Mucosa of rectum (tissue), 2 donors: ENCODE measurements at regions not wholly inside any gene's neighbourhood (a gene's known extent, or its start where the extent isn't known, plus 50 kb on each side); places are given as distances from the start of the nearest gene placed in this dataset.

Experiments
- H3K27ac ChIP-seq, 2 donors: one replicate each; pipeline ENCODE4 v1.7.0; 2013; ENCODE audit warnings: inconsistent platforms in 2 of 2, low read depth in 2 of 2, low read length in 2 of 2
- H3K27me3 ChIP-seq, 2 donors: one replicate each; pipeline ENCODE4 v1.7.0; 2013; ENCODE audit warnings: low read length in 2 of 2; ENCODE audit not compliant: control insufficient read depth in 2 of 2, insufficient read depth in 2 of 2
- H3K36me3 ChIP-seq, 2 donors: one replicate each; pipeline ENCODE4 v1.7.0; 2013; ENCODE audit warnings: low read length in 2 of 2; ENCODE audit not compliant: control insufficient read depth in 2 of 2, insufficient read depth in 2 of 2
- H3K4me1 ChIP-seq, 2 donors: one replicate each; pipeline ENCODE4 v1.7.0; 2013; ENCODE audit warnings: low read length in 2 of 2, mild to moderate bottlenecking in 1 of 2; ENCODE audit not compliant: control insufficient read depth in 2 of 2, insufficient read depth in 2 of 2
- H3K4me3 ChIP-seq, 2 donors: one replicate each; pipeline ENCODE4 v1.7.0; 2013; ENCODE audit warnings: low read length in 2 of 2
- H3K9ac ChIP-seq, 2 donors: one replicate each; pipeline ENCODE4 v1.7.0; 2013; ENCODE audit warnings: low read length in 2 of 2, low read depth in 1 of 2, mild to moderate bottlenecking in 1 of 2
- H3K9me3 ChIP-seq, 2 donors: one replicate each; pipeline ENCODE4 v1.7.0; 2013; ENCODE audit warnings: low read length in 2 of 2; ENCODE audit not compliant: control insufficient read depth in 2 of 2
- donor health status: healthy.
- donor health status: Normal muscosa, but diverticular disease.

GRCh38 chr9:80605129-80605528 lies 1033.4 kb downstream of the TLE4 start:
- no peak overlapping the region for H3K4me3 ChIP-seq
- H3K9me3 ChIP-seq, result no peaks in the 10 kb centered on the region
- H3K27me3 ChIP-seq, result no peaks in the 10 kb centered on the region
- H3K4me1 ChIP-seq, result no peaks in the 10 kb centered on the region
- no peak overlapping the region for H3K27ac ChIP-seq
- H3K36me3 ChIP-seq, result no peaks in the 10 kb centered on the region
- H3K9ac ChIP-seq, result no peak overlapping the region

GRCh38 chr9:80602291-80602690 lies 1030.5 kb downstream of the TLE4 start:
- no peaks in the 10 kb centered on the region for H3K4me1 ChIP-seq
- H3K36me3 ChIP-seq, result no peaks in the 10 kb centered on the region
- H3K9me3 ChIP-seq, result no peaks in the 10 kb centered on the region
- H3K27me3 ChIP-seq, result no peaks in the 10 kb centered on the region
- H3K4me3 ChIP-seq, result no peak overlapping the region
- no peak overlapping the region for H3K27ac ChIP-seq
- no peak overlapping the region for H3K9ac ChIP-seq

GRCh38 chr9:80596579-80596978 lies 1024.8 kb downstream of the TLE4 start:
- H3K4me1 ChIP-seq, result no peaks in the 10 kb centered on the region
- no peak overlapping the region for H3K27ac ChIP-seq
- no peaks in the 10 kb centered on the region for H3K27me3 ChIP-seq
- no peak overlapping the region for H3K4me3 ChIP-seq
- H3K9me3 ChIP-seq, result no peaks in the 10 kb centered on the region
- H3K36me3 ChIP-seq, result no peaks in the 10 kb centered on the region
- no peak overlapping the region for H3K9ac ChIP-seq

GRCh38 chr9:80595192-80595591 lies 1023.4 kb downstream of the TLE4 start:
- H3K9me3 ChIP-seq, result no peaks in the 10 kb centered on the region
- H3K27ac ChIP-seq, result no peak overlapping the region
- no peak overlapping the region for H3K4me3 ChIP-seq
- H3K27me3 ChIP-seq, result no peaks in the 10 kb centered on the region
- H3K36me3 ChIP-seq, result no peaks in the 10 kb centered on the region
- H3K4me1 ChIP-seq, result no peaks in the 10 kb centered on the region
- no peak overlapping the region for H3K9ac ChIP-seq

- H3K36me3 ChIP-seq, result no peaks in the 10 kb centered on the region
- H3K4me3 ChIP-seq, result no peak overlapping the region
- H3K9ac ChIP-seq, result no peak overlapping the region
- H3K27me3 ChIP-seq, result no peaks in the 10 kb centered on the region
- H3K4me1 ChIP-seq, result no peaks in the 10 kb centered on the region
- H3K27ac ChIP-seq, result no peak overlapping the region
- H3K9me3 ChIP-seq, result no peaks in the 10 kb centered on the region
Observed at GRCh38 chr9:80592413-80592812, 1020.6 kb downstream of the TLE4 start.

GRCh38 chr9:80586786-80587330 lies 1015.1 kb downstream of the TLE4 start:
- Histone ChIP-seq H3K27me3 (no peaks in the 10 kb centered on the region), H3K36me3 (no peaks in the 10 kb centered on the region), H3K9ac (no peak overlapping the region), H3K9me3 (no peaks in the 10 kb centered on the region), H3K4me1 (no peaks in the 10 kb centered on the region), H3K27ac (no peak overlapping the region), H3K4me3 (no peak overlapping the region)

DNA sequence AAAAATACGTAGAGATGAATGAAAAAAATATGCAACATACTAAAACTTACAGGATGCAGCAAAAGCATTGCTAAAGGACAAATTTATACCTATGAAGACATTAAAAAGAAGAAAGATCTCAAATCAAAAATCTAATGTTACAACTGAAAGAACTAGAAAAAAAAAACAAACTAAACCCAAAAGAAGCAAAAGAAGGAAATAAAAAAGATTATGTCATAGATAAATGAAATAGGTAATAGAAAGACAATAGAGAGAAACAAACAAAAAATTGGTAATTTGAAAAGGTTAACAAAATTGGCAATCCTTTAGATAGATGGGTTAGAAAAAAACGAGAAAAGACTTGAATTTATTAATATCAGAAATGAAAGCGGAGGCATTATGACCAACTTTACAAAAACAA lies 1000.2 kb downstream of the TLE4 start:
- H3K27me3 ChIP-seq, result no peaks in the 10 kb centered on the region
- H3K9ac ChIP-seq, result no peak overlapping the region
- no peaks in the 10 kb centered on the region for H3K4me1 ChIP-seq
- H3K9me3 ChIP-seq, result no peaks in the 10 kb centered on the region
- no peak overlapping the region for H3K27ac ChIP-seq
- no peaks in the 10 kb centered on the region for H3K36me3 ChIP-seq
- H3K4me3 ChIP-seq, result no peak overlapping the region

DNA sequence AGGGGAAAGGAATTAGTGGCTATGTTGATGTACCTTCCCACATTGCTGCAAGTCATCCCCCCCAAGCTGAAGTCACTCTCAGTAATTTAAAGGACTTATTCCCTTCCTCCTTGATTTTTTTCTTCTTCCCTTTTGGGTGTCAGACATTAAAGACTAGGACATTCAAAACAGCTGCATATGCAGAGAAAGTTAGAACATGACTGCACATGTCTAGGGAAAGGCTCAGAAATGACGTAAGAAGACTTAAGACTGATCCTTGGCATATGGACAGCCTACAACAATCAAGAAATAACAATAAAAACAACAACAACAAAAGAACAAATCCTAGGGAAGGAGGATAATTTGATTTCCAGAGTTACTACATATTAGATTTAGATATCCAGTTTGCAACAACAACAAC lies 997.5 kb downstream of the TLE4 start:
- Histone ChIP-seq H3K9ac (no peak overlapping the region), H3K4me1 (no peaks in the 10 kb centered on the region), H3K9me3 (no peaks in the 10 kb centered on the region), H3K27me3 (no peaks in the 10 kb centered on the region), H3K4me3 (no peak overlapping the region), H3K27ac (no peak overlapping the region), H3K36me3 (no peaks in the 10 kb centered on the region)

DNA sequence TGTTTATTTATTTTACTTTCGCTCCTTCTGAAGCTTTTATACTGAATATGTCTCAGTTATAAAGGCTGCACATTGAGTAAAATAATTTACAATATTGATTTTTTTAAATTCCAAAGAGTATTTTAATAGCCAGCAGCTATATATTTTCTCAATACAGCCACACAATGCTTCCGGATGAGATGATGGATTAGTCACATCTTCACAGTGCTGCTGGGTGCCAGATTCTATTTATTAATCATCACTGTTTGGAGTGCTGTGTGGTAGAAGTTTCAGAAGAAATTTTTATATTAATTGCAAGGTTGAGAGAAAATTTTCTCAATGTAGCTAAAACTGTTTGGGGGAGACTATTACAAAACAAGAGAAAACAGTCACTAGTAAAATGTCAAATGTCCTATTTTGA lies 989.8 kb downstream of the TLE4 start:
- no peak overlapping the region for H3K4me3 ChIP-seq
- no peaks in the 10 kb centered on the region for H3K27me3 ChIP-seq
- no peak overlapping the region for H3K9ac ChIP-seq
- H3K4me1 ChIP-seq, result no peaks in the 10 kb centered on the region
- no peak overlapping the region for H3K27ac ChIP-seq
- no peaks in the 10 kb centered on the region for H3K9me3 ChIP-seq
- no peaks in the 10 kb centered on the region for H3K36me3 ChIP-seq

DNA sequence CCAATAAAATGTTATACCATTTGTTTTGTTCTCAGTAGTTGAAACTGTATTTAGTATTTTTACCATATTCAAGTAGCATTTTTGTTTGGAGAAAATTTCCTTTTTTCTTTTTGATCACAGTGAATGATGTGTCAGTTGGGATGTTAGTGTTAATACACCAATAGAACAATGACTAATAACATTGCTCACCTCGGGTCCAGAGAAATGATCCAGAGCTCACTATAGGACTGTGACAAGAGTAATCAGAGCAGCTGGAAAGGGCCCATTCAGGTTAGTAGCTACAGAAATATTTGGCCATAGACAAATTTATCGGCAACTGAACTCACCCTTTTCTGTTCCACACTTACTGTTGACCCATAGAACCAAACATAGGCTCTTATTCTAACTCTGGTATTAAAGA lies 989.2 kb downstream of the TLE4 start:
- Histone ChIP-seq H3K9ac (no peak overlapping the region), H3K4me3 (no peak overlapping the region), H3K4me1 (no peaks in the 10 kb centered on the region), H3K36me3 (no peaks in the 10 kb centered on the region), H3K27ac (no peak overlapping the region), H3K9me3 (no peaks in the 10 kb centered on the region), H3K27me3 (no peaks in the 10 kb centered on the region)

DNA sequence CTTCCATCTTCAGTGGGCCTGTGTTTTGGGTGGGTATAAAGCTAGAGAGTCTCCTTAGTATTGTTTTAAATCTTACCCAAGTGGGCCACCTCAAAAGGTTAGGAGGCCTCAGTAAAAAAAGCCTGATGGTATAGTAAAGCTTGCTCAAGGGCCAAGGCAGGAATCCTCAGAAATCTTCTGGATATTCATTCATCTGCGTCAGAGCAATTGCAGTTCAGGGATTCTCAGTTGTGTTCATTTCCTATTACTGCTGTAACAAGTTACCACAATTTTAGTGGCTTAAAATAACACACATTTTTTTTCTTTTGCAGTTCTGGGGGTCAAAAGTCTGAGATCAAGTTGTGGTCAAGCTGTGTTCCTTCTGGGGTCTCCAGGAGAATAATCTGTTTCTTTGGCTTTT lies 985.5 kb downstream of the TLE4 start:
- H3K4me1 ChIP-seq, result no peaks in the 10 kb centered on the region
- H3K9me3 ChIP-seq, result no peaks in the 10 kb centered on the region
- no peaks in the 10 kb centered on the region for H3K27me3 ChIP-seq
- no peak overlapping the region for H3K9ac ChIP-seq
- H3K27ac ChIP-seq, result no peak overlapping the region
- no peak overlapping the region for H3K4me3 ChIP-seq
- no peaks in the 10 kb centered on the region for H3K36me3 ChIP-seq
